IMR-90 (cell line): ENCODE measurements at regions not wholly inside any gene's neighbourhood (a gene's known extent, or its start where the extent isn't known, plus 50 kb on each side); places are given as distances from the start of the nearest gene placed in this dataset.

Experiments
- ATAC-seq: fragments of 200-7000 bp; cut with Tn5 transposase; 2 replicates; pipeline ENCODE4 v1.9.1; 2020; ENCODE audit warnings: low read depth, mild to moderate bottlenecking, moderate library complexity
- BruUV-seq: library from RNA; stranded (reverse); fragments of 400-500 nt; replicated peaks from 2 replicates; lab custom pipeline; 2021; lab: Mats Ljungman, UMichigan
- CTCF ChIA-PET: fragments of 300-600 bp; formaldehyde crosslinking; extraction: SDS; loops from one replicate; lab custom pipeline; 2021; ENCODE audit warnings: antibody characterized with exemption; lab: Yijun Ruan, JAX
- POLR2A ChIA-PET: fragments of 300-600 bp; sonication (Branson Sonifier 250); formaldehyde crosslinking; loops from one replicate; lab custom pipeline; 2022; ENCODE audit warnings: antibody characterized with exemption; ENCODE audit not compliant: unreplicated experiment; lab: Charles Lee
- DNase-seq: peaks from one replicate; pipeline ENCODE4 v3.0.0; 2013
- H2AFZ ChIP-seq: replicated peaks from 2 replicates; pipeline ENCODE3; 2013; ENCODE audit warnings: low read length, mild to moderate bottlenecking; ENCODE audit not compliant: poor library complexity
- H2AK5ac ChIP-seq: 2 replicates; pipeline ENCODE4 v1.6.1; 2013; ENCODE audit warnings: low read depth, low read length, inconsistent platforms
- H2AK9ac ChIP-seq: replicated peaks from 2 replicates; pipeline ENCODE3; 2013; ENCODE audit warnings: mild to moderate bottlenecking, low read depth, low read length, moderate library complexity; ENCODE audit not compliant: poor library complexity
- H2BK120ac ChIP-seq: 2 replicates; pipeline ENCODE4 v1.6.1; 2013; ENCODE audit warnings: low read depth, low read length, inconsistent platforms
- H2BK15ac ChIP-seq: 3 replicates; pipeline ENCODE4 v1.6.1; 2013; ENCODE audit warnings: low read depth, low read length, inconsistent platforms
- H2BK20ac ChIP-seq: 2 replicates; pipeline ENCODE4 v1.6.1; 2013; ENCODE audit warnings: low read depth, mild to moderate bottlenecking, inconsistent platforms, low read length, moderate library complexity
- H2BK5ac ChIP-seq: 2 replicates; pipeline ENCODE4 v1.6.1; 2013; ENCODE audit warnings: mild to moderate bottlenecking, low read depth, low read length, inconsistent platforms; ENCODE audit not compliant: poor library complexity, severe bottlenecking
- H3K14ac ChIP-seq: replicated peaks from 2 replicates; pipeline ENCODE4 v1.6.1; 2013; ENCODE audit warnings: low read depth, low read length, inconsistent platforms
- H3K18ac ChIP-seq: 2 replicates; pipeline ENCODE4 v1.6.1; 2013; ENCODE audit warnings: low read depth, low read length, control low read depth
- H3K23ac ChIP-seq: 2 replicates; pipeline ENCODE4 v1.6.1; 2013; ENCODE audit warnings: low read depth, low read length, inconsistent platforms
- H3K27ac ChIP-seq: 2 replicates; pipeline ENCODE4 v1.5.1; 2013; ENCODE audit warnings: mild to moderate bottlenecking, control low read depth, low read length; ENCODE audit not compliant: insufficient read depth
- H3K27me3 ChIP-seq: 2 replicates; pipeline ENCODE4 v1.6.1; 2013; ENCODE audit warnings: low read length; ENCODE audit not compliant: control insufficient read depth, insufficient read depth
- H3K36me3 ChIP-seq: 2 replicates; pipeline ENCODE4 v1.6.1; 2013; ENCODE audit warnings: low read length, mixed read lengths; ENCODE audit not compliant: control insufficient read depth, insufficient read depth
- H3K4ac ChIP-seq: 2 replicates; pipeline ENCODE4 v1.6.1; 2013; ENCODE audit warnings: low read depth, low read length, inconsistent platforms
- H3K4me1 ChIP-seq: 2 replicates; pipeline ENCODE4 v1.6.1; 2013; ENCODE audit warnings: low read length, mixed read lengths; ENCODE audit not compliant: control insufficient read depth, insufficient read depth
- H3K4me2 ChIP-seq: 2 replicates; pipeline ENCODE4 v1.6.1; 2013; ENCODE audit warnings: low read depth, mild to moderate bottlenecking, control low read depth, low read length, moderate library complexity
- H3K4me3 ChIP-seq: 2 replicates; pipeline ENCODE4 v1.5.1; 2013; ENCODE audit warnings: low read depth, mild to moderate bottlenecking, control low read depth, low read length, moderate library complexity; ENCODE audit not compliant: insufficient read depth
- H3K56ac ChIP-seq: 2 replicates; pipeline ENCODE4 v1.6.1; 2013; ENCODE audit warnings: low read length, inconsistent platforms; ENCODE audit not compliant: insufficient read depth; ENCODE audit errors: extremely low read depth
- H3K79me1 ChIP-seq, 2 experiments: 2 replicates each; pipeline ENCODE4 v1.6.1; 2013; ENCODE audit warnings: low read length in 2 of 2, inconsistent platforms in 1 of 2, low read depth in 1 of 2
- H3K9ac ChIP-seq: 2 replicates; pipeline ENCODE4 v1.6.1; 2013; ENCODE audit warnings: low read depth, low read length, control low read depth
- H3K9me1 ChIP-seq: 2 replicates; pipeline ENCODE4 v1.6.1; 2013; ENCODE audit warnings: low read length, inconsistent platforms; ENCODE audit not compliant: insufficient read depth
- H3K9me3 ChIP-seq: 2 replicates; pipeline ENCODE4 v1.6.1; 2013; ENCODE audit warnings: low read length; ENCODE audit not compliant: control insufficient read depth, insufficient read depth
- H4K20me1 ChIP-seq: 2 replicates; pipeline ENCODE4 v1.6.1; 2013; ENCODE audit warnings: low read length, inconsistent platforms; ENCODE audit not compliant: insufficient read depth
- H4K5ac ChIP-seq: 2 replicates; pipeline ENCODE4 v1.6.1; 2013; ENCODE audit warnings: mild to moderate bottlenecking, low read depth, low read length, control low read depth
- H4K8ac ChIP-seq, 2 experiments: 2 replicates each; pipeline ENCODE4 v1.6.1; 2013; ENCODE audit warnings: low read depth in 2 of 2, low read length in 2 of 2, control low read depth in 1 of 2, inconsistent platforms in 1 of 2
- H4K91ac ChIP-seq: 2 replicates; pipeline ENCODE4 v1.6.1; 2013; ENCODE audit warnings: low read depth, low read length, inconsistent platforms; ENCODE audit not compliant: insufficient read depth
- CHD1 ChIP-seq: IDR thresholded peaks from 2 replicates; pipeline ENCODE4 v1.6.1; 2012; ENCODE audit warnings: low read depth, low read length, improper control_type of control experiment
- FOS ChIP-seq: fragments of 150-350 bp; IDR thresholded peaks from 2 replicates; pipeline ENCODE4 v1.6.1; 2016; ENCODE audit warnings: low read depth, low read length
- MAZ ChIP-seq: IDR thresholded peaks from 2 replicates; pipeline ENCODE4 v1.6.1; 2012; ENCODE audit warnings: low read depth, mild to moderate bottlenecking, low read length, improper control_type of control experiment, moderate library complexity, borderline replicate concordance
- NFE2L2 ChIP-seq: fragments of 150-350 bp; IDR thresholded peaks from 2 replicates; pipeline ENCODE4 v1.6.1; 2016; ENCODE audit warnings: low read depth, mild to moderate bottlenecking, low read length
- POLR2A ChIP-seq: IDR thresholded peaks from 2 replicates; pipeline ENCODE4 v1.6.1; 2012; ENCODE audit warnings: mild to moderate bottlenecking, low read depth, low read length
- RAD21 ChIP-seq: IDR thresholded peaks from 2 replicates; pipeline ENCODE4 v1.6.1; 2012; ENCODE audit warnings: low read length, improper control_type of control experiment
- SMC3 ChIP-seq: fragments of 150-350 bp; IDR thresholded peaks from 2 replicates; pipeline ENCODE4 v1.6.1; 2016; ENCODE audit warnings: low read depth, mild to moderate bottlenecking, antibody characterized with exemption, low read length, moderate library complexity
- WGBS, 2 experiments: methylation state at CpG; one replicate each; pipeline versions ENCODE4 v1.1.5 to v1.1.7; 2013; ENCODE audit warnings: missing lambda C conversion rate in 2 of 2; ENCODE audit not compliant: insufficient read length in 1 of 2; ENCODE audit errors: extremely low coverage in 2 of 2; 5-methylcytosine and 5-hydroxymethylcytosine counted together
- dilution Hi-C: fragments of 300-500 bp; cut with HindIII; formaldehyde crosslinking; loops from one replicate; pipeline ENCODE4 v1.14.3; 2018; ENCODE audit warnings: low sequenced_read_pairs; ENCODE audit not compliant: unreplicated experiment
- in situ Hi-C: fragments of 300-500 bp; cut with MboI; formaldehyde crosslinking; loops from 3 replicates; pipeline ENCODE4 v1.14.3; 2019; ENCODE audit warnings: low sequenced_read_pairs, inconsistent platforms, mixed read lengths
- intact Hi-C: fragments of 100-400 bp; cut with micrococcal nuclease; formaldehyde crosslinking; loops from 2 replicates; pipeline ENCODE4 v1.10.0; 2022
- TF ChIP-seq, protein P1 (sequence below): fragments of 150-350 bp; IDR thresholded peaks from 2 replicates; pipeline ENCODE4 v1.6.1; 2016; ENCODE audit warnings: low read depth, mild to moderate bottlenecking, low read length, moderate library complexity, borderline replicate concordance

DNA sequence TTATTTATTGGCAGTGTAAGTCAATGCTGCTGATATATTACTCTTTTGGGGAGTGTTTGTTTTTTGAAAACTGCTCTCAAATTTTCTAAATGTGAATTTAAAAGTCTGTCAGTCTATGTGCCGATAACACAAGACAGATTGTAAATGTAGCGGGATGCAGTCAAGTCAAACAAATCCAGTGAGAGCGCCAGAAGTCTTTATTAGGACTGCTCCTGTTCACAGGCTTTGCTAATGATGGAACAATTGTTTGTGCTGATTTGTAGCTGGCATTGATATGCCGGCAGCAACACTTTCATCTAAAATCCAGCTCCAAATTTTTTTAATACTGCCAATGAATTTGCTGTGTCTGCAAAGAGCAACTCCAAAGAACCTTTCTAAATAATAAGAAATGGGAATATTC, 78.7 kb upstream of the TET2 start:
- Histone ChIP-seq H3K36me3 (no peaks in the 10 kb centered on the region), H4K8ac (no peak overlapping the region), H3K14ac (no peak overlapping the region), H3K27me3 (no peaks in the 10 kb centered on the region), H3K4me3 (no peak overlapping the region), H3K4me2 (no peak overlapping the region), H4K20me1 (no peaks in the 10 kb centered on the region), H3K27ac (no peak overlapping the region), H3K4ac (no peak overlapping the region), H3K4me1 (no peaks in the 10 kb centered on the region), H2BK120ac (no peak overlapping the region), H2AFZ (no peak overlapping the region), H2BK15ac (no peak overlapping the region), H4K91ac (no peak overlapping the region), H2BK20ac (no peak overlapping the region), H2AK5ac (no peak overlapping the region), H2BK5ac (no peak overlapping the region), H3K23ac (no peak overlapping the region), H3K9me1 (no peaks in the 10 kb centered on the region), H3K79me1 (no peaks in the 10 kb centered on the region), H3K56ac (no peak overlapping the region), H3K9ac (no peak overlapping the region), H2AK9ac (no peak overlapping the region), H3K9me3 (no peaks in the 10 kb centered on the region), H3K18ac (no peak overlapping the region), H4K5ac (no peak overlapping the region)
- WGBS, 2 experiments = 63% methylated on average over 2 of the region's 4 CpGs; no CpG with 5 or more reads in 1 of the 2 experiments
- POLR2A ChIA-PET = no interaction called here
- in situ Hi-C loops (no loop called here), intact Hi-C loops (no loop called here), dilution Hi-C loops (no loop called here)
- TF ChIP-seq RAD21 = no peak
- TF ChIP-seq, protein P1, sequence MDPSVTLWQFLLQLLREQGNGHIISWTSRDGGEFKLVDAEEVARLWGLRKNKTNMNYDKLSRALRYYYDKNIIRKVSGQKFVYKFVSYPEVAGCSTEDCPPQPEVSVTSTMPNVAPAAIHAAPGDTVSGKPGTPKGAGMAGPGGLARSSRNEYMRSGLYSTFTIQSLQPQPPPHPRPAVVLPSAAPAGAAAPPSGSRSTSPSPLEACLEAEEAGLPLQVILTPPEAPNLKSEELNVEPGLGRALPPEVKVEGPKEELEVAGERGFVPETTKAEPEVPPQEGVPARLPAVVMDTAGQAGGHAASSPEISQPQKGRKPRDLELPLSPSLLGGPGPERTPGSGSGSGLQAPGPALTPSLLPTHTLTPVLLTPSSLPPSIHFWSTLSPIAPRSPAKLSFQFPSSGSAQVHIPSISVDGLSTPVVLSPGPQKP = no peak
- no peak for TF ChIP-seq POLR2A
- TF ChIP-seq SMC3 = no peak
- TF ChIP-seq FOS = no peak
- no peak for TF ChIP-seq CHD1
- TF ChIP-seq NFE2L2 = no peak
- no peak for TF ChIP-seq MAZ
- CTCF ChIA-PET = interaction anchor here (0.6 to 0.7 kb wide), 3 partner anchors 245 to 980 kb away, joined by 3 to 5 read pairs (median 3); partner anchors contain the start of gene PPA2
- DNase-seq (no peak), ATAC-seq (no peak)
- BruUV-seq = no TSS peak
